Naive thymus-derived CD8-positive, alpha-beta T cell (primary cell): ENCODE measurements at regions not wholly inside any gene's neighbourhood (a gene's known extent, or its start where the extent isn't known, plus 50 kb on each side); places are given as distances from the start of the nearest gene placed in this dataset.
A peak's percentile ranks its signal among the peaks of the same experiment; 100 is the strongest.

ENCODE experiments used
- ATAC-seq, 2 donors: fragments of 150-1000 bp; cut with Tn5 transposase in 1 of 2; sonication (Bioruptor Pico), chemical (Tn5 transposase) in 1 of 2; 1 replicate in 1 of 2; 2 replicates in 1 of 2; pipeline ENCODE4 v1.10.0; 2021; ENCODE audit warnings: mild to moderate bottlenecking in 2 of 2, moderate library complexity in 2 of 2
- POLR2A ChIA-PET: fragments of 350-600 bp; sonication (Branson Sonifier 250); formaldehyde crosslinking; loops from one replicate; lab custom pipeline; 2021; ENCODE audit warnings: antibody characterized with exemption; lab: Charles Lee
- DNase-seq, 10 donors: peaks; one replicate each; pipeline versions ENCODE4 v3.0.0 to v3.0.0-alpha.2; 2020 to 2022
- H3K27ac Mint-ChIP-seq, 10 donors: one replicate each; pipeline ENCODE4 v1.8.0; 2020 to 2022; ENCODE audit warnings: mild to moderate bottlenecking in 10 of 10, mixed read lengths in 10 of 10, moderate library complexity in 4 of 10, inconsistent platforms in 1 of 10
- H3K27me3 Mint-ChIP-seq, 5 donors: one replicate each; pipeline ENCODE4 v1.8.0; 2021 to 2022; ENCODE audit warnings: mixed read lengths in 5 of 5
- H3K36me3 Mint-ChIP-seq, 3 donors: one replicate each; pipeline ENCODE4 v1.8.0; 2020 to 2022; ENCODE audit warnings: mixed read lengths in 3 of 3, mild to moderate bottlenecking in 2 of 3, inconsistent platforms in 1 of 3
- H3K4me1 Mint-ChIP-seq, 4 donors: one replicate each; pipeline ENCODE4 v1.8.0; 2021 to 2022; ENCODE audit warnings: mixed read lengths in 4 of 4
- H3K4me3 Mint-ChIP-seq, 10 donors: one replicate each; pipeline ENCODE4 v1.8.0; 2020 to 2022; ENCODE audit warnings: mild to moderate bottlenecking in 10 of 10, mixed read lengths in 10 of 10, moderate library complexity in 6 of 10, inconsistent platforms in 1 of 10
- H3K9me3 Mint-ChIP-seq, 9 donors: one replicate each; pipeline ENCODE4 v1.8.0; 2020 to 2022; ENCODE audit warnings: mixed read lengths in 9 of 9, mild to moderate bottlenecking in 3 of 9, inconsistent platforms in 1 of 9, moderate library complexity in 1 of 9

- peaks cover 13 to 48% (median 24%) of the 10 kb centered on the region in 5 donors for H3K27me3 Mint-ChIP-seq
- H3K4me3 Mint-ChIP-seq: no peak overlapping the region
- no peaks in the 10 kb centered on the region for H3K9me3 Mint-ChIP-seq
- no peak for ATAC-seq
- DNase-seq: no peak
- POLR2A ChIA-PET: no interaction called here
- H3K4me1 Mint-ChIP-seq: no peaks in the 10 kb centered on the region
- no peaks in the 10 kb centered on the region for H3K36me3 Mint-ChIP-seq
- no peak overlapping the region for H3K27ac Mint-ChIP-seq
These were observed 64.8 kb downstream of the CDCA7 start for GRCh38 chr2:173419506-173419905.

DNA sequence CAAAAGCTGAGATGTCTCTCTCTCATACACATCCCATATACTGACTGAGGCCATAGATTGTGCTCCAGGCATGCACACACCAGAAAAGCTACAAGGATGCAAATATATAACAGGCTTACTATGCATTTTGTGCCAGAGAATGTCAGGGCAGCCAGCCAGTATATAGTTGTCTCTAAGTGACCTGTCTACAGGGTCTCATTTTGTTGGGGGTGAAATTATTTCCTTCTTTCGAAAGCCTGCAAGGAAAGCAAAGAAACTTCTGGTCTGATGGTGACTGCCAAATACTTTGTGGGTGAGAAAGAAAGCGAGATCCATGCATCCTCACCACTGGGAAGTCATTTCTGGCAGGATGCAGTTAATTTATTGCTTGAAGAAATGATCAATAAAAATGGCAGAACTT, 70.2 kb downstream of the CDCA7 start:
- Mint-ChIP-seq H3K36me3 (no peaks in the 10 kb centered on the region), H3K27me3 (peaks cover 15 to 28% (median 21%) of the 10 kb centered on the region in 5 donors), H3K4me1 (no peaks in the 10 kb centered on the region), H3K9me3 (no peaks in the 10 kb centered on the region), H3K27ac (no peak overlapping the region), H3K4me3 (no peak overlapping the region)
- ATAC-seq: no peak
- DNase-seq: no peak
- POLR2A ChIA-PET: no interaction called here

- POLR2A ChIA-PET: no interaction called here
- Mint-ChIP-seq H3K4me1 (peaks cover 0 to 3% (median 0%) of the 10 kb centered on the region in 4 donors), H3K27ac (no peak overlapping the region), H3K4me3 (no peak overlapping the region), H3K36me3 (no peaks in the 10 kb centered on the region), H3K27me3 (peaks cover 13 to 20% (median 16%) of the 10 kb centered on the region in 5 donors), H3K9me3 (no peaks in the 10 kb centered on the region)
- DNase-seq: no peak
- ATAC-seq: no peak
These were observed 73.4 kb downstream of the CDCA7 start for GRCh38 chr2:173427887-173428668.

- H3K27me3 Mint-ChIP-seq: peaks cover 10 to 25% (median 14%) of the 10 kb centered on the region in 5 donors
- POLR2A ChIA-PET: no interaction called here
- H3K4me1 Mint-ChIP-seq: peaks cover 5 to 10% (median 8%) of the 10 kb centered on the region in 4 donors
- no peak for ATAC-seq
- H3K9me3 Mint-ChIP-seq: no peaks in the 10 kb centered on the region
- H3K27ac Mint-ChIP-seq: no peak overlapping the region
- DNase-seq: no peak
- no peak overlapping the region for H3K4me3 Mint-ChIP-seq
- no peaks in the 10 kb centered on the region for H3K36me3 Mint-ChIP-seq
These were observed 76.5 kb downstream of the CDCA7 start for GRCh38 chr2:173431191-173431590.

- no peak overlapping the region for H3K27ac Mint-ChIP-seq
- H3K27me3 Mint-ChIP-seq: peaks cover 9 to 19% (median 13%) of the 10 kb centered on the region in 5 donors
- H3K9me3 Mint-ChIP-seq: no peaks in the 10 kb centered on the region
- DNase-seq (no peak), ATAC-seq (no peak)
- POLR2A ChIA-PET: no interaction called here
- H3K4me3 Mint-ChIP-seq: no peak overlapping the region
- H3K36me3 Mint-ChIP-seq: no peaks in the 10 kb centered on the region
- peaks cover 5 to 12% (median 11%) of the 10 kb centered on the region in 4 donors for H3K4me1 Mint-ChIP-seq
These were observed 77.5 kb downstream of the CDCA7 start for GRCh38 chr2:173432049-173432754.

- Mint-ChIP-seq H3K27ac (peak overlapping the region in 1 of 10 donors; percentile 48), H3K27me3 (peaks cover 6 to 20% (median 11%) of the 10 kb centered on the region in 5 donors), H3K4me3 (no peak overlapping the region), H3K4me1 (peaks cover 5 to 12% (median 11%) of the 10 kb centered on the region in 4 donors), H3K9me3 (no peaks in the 10 kb centered on the region), H3K36me3 (no peaks in the 10 kb centered on the region)
- ATAC-seq (no peak), DNase-seq (no peak)
- POLR2A ChIA-PET: no interaction called here
These were observed 80.3 kb downstream of the CDCA7 start for GRCh38 chr2:173434762-173435569.

GRCh38 chr2:173435574-173435973, 80.9 kb downstream of the CDCA7 start:
- H3K4me3 Mint-ChIP-seq: peak overlapping the region in 1 of 10 donors; percentile 11
- no peaks in the 10 kb centered on the region for H3K36me3 Mint-ChIP-seq
- no peaks in the 10 kb centered on the region for H3K9me3 Mint-ChIP-seq
- no peak overlapping the region for H3K27ac Mint-ChIP-seq
- POLR2A ChIA-PET: no interaction called here
- H3K27me3 Mint-ChIP-seq: peaks cover 5 to 18% (median 9%) of the 10 kb centered on the region in 5 donors
- ATAC-seq (no peak), DNase-seq (no peak)
- H3K4me1 Mint-ChIP-seq: peaks cover 5 to 12% (median 11%) of the 10 kb centered on the region in 4 donors

DNA sequence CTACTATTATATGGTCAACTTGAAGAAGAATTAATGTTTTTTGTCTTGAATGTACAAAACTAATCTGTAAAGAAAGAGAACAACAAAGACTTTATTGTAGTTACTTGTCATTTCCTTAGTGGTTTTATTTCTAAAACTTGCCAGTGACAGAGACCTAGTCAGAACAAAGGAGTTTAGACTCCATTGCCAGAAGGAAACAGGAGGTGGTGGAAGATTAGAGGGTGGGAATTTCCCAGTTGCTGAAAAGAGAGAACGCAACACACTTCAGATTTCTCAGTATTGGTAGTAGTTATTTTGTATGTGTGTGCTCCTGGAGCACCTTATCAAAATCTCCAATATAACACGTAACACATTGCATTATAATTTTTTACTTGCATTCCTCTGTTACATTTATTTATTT, 81.4 kb downstream of the CDCA7 start:
- Mint-ChIP-seq H3K27me3 (peaks cover 5 to 18% (median 6%) of the 10 kb centered on the region in 5 donors), H3K4me3 (peak overlapping the region in 1 of 10 donors; percentile 11), H3K36me3 (no peaks in the 10 kb centered on the region), H3K4me1 (peaks cover 5 to 12% (median 11%) of the 10 kb centered on the region in 4 donors), H3K9me3 (no peaks in the 10 kb centered on the region), H3K27ac (no peak overlapping the region)
- ATAC-seq: peak in 1 of 2 donors; percentile 46
- DNase-seq: peak in 2 of 10 donors; percentile 4 to 5
- POLR2A ChIA-PET: no interaction called here

GRCh38 chr2:173441222-173441621, 86.5 kb downstream of the CDCA7 start:
- POLR2A ChIA-PET: no interaction called here
- no peak overlapping the region for H3K4me3 Mint-ChIP-seq
- H3K36me3 Mint-ChIP-seq: no peaks in the 10 kb centered on the region
- peaks cover 0 to 10% (median 0%) of the 10 kb centered on the region in 5 donors for H3K27me3 Mint-ChIP-seq
- H3K9me3 Mint-ChIP-seq: no peaks in the 10 kb centered on the region
- ATAC-seq (no peak), DNase-seq (no peak)
- no peak overlapping the region for H3K27ac Mint-ChIP-seq
- H3K4me1 Mint-ChIP-seq: peaks cover 0 to 4% (median 2%) of the 10 kb centered on the region in 4 donors

DNA sequence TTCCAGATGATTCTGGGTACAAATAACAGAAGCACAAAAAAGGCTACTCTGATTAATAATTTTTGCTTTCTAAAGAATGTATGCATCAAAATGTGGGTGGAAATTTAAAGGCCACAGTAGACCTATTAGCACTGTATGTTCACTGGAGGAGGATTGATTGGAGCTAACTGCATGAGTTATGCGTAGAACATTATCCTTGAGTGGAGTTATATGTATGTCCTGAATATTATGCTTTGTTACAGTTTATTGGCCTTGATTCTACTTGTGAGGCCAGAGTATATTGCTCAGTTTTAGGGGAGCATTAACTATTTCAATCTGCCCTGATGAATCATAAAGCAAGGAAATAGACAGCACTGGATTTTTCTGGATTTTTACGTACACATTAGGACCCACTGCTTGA, 87.9 kb downstream of the CDCA7 start:
- ATAC-seq: no peak
- Mint-ChIP-seq H3K4me3 (no peak overlapping the region), H3K4me1 (no peaks in the 10 kb centered on the region)

DNA sequence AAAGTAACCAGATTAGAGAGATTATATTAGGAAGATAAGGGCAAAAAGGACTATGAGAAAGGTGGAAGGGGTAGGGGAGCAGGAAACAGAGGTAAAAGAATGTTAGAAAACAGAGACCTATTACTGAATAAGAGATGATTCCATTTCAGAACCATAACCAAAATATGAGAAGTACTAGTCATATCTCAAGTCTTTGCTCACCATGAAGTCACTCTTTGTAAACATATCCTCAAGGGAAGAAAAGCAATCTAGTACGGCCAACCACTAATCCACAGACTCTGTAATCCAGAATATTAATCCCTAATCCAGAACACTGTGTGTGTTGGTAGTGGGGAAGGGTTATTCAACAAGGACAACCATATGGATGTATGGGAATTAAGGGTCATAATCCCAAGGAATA, 92.0 kb downstream of the CDCA7 start:
- Mint-ChIP-seq H3K4me1 (peaks cover 10 to 23% (median 16%) of the 10 kb centered on the region in 4 donors), H3K9me3 (peaks cover 0 to 2% (median 0%) of the 10 kb centered on the region in 9 donors), H3K27me3 (peaks cover 0 to 5% (median 0%) of the 10 kb centered on the region in 5 donors), H3K36me3 (no peaks in the 10 kb centered on the region), H3K4me3 (no peak overlapping the region), H3K27ac (no peak overlapping the region)
- ATAC-seq (no peak), DNase-seq (no peak)
- POLR2A ChIA-PET: no interaction called here

More for the DNA sequence above, 87.9 kb downstream of the CDCA7 start:
- peaks cover 0 to 8% (median 0%) of the 10 kb centered on the region in 5 donors for H3K27me3 Mint-ChIP-seq
- H3K27ac Mint-ChIP-seq: no peak overlapping the region
- H3K36me3 Mint-ChIP-seq: no peaks in the 10 kb centered on the region
- DNase-seq: no peak
- no peaks in the 10 kb centered on the region for H3K9me3 Mint-ChIP-seq
- POLR2A ChIA-PET: no interaction called here

GRCh38 chr2:173448938-173449471, 94.3 kb downstream of the CDCA7 start:
- Mint-ChIP-seq H3K4me3 (peak overlapping the region; percentile 1 to 75 (median 48)), H3K27me3 (peaks cover 0 to 6% (median 0%) of the 10 kb centered on the region in 5 donors), H3K9me3 (peaks cover 0 to 2% (median 0%) of the 10 kb centered on the region in 9 donors), H3K27ac (peak overlapping the region in 3 of 10 donors; percentile 19 to 43 (median 32)), H3K4me1 (peaks cover 13 to 26% (median 18%) of the 10 kb centered on the region in 4 donors), H3K36me3 (no peaks in the 10 kb centered on the region)
- ATAC-seq (peak in 1 of 2 donors; percentile 51), DNase-seq (peak in 9 of 10 donors; percentile 19 to 64 (median 30))
- POLR2A ChIA-PET: no interaction called here
